Upper lobe of left lung (tissue), 6 donors: ENCODE measurements at regions not wholly inside any gene's neighbourhood (a gene's known extent, or its start where the extent isn't known, plus 50 kb on each side); places are given as distances from the start of the nearest gene placed in this dataset.
"Not testable (repeated sequence)": the region's sequence is repeated elsewhere in the genome, so short reads cannot be mapped to it uniquely, and the experiment has no call there.

Experiments used
- ATAC-seq, 2 donors: fragments of 200-7000 bp; cut with Tn5 transposase; one replicate each; pipeline ENCODE4 v1.9.1; 2022; ENCODE audit warnings: mild to moderate bottlenecking in 2 of 2, moderate library complexity in 2 of 2; ENCODE audit not compliant: low FRiP score in 2 of 2
- DNase-seq, 2 donors: peaks; one replicate each; pipeline ENCODE4 v3.0.0-alpha.2; 2019 to 2020
- H3K27ac ChIP-seq, 4 donors: fragments of 200-600 bp; sonication (generic); one replicate each; pipeline ENCODE4 v1.5.1; 2016 to 2019
- H3K27me3 ChIP-seq, 4 donors: fragments of 200-600 bp; sonication (generic); one replicate each; pipeline ENCODE4 v1.5.1; 2017 to 2019
- H3K36me3 ChIP-seq, 4 donors: fragments of 200-600 bp; sonication (generic); one replicate each; pipeline ENCODE4 v1.5.1; 2016 to 2019
- H3K4me1 ChIP-seq, 4 donors: fragments of 200-600 bp; sonication (generic); one replicate each; pipeline ENCODE4 v1.5.1; 2018 to 2019
- H3K4me3 ChIP-seq, 4 donors: fragments of 200-600 bp; sonication (generic); one replicate each; pipeline ENCODE4 v1.5.1; 2017 to 2019; ENCODE audit warnings: mild to moderate bottlenecking in 2 of 4, moderate library complexity in 1 of 4
- H3K9me3 ChIP-seq, 4 donors: fragments of 200-600 bp; sonication (generic); one replicate each; pipeline ENCODE4 v1.5.1; 2018 to 2019
- EP300 ChIP-seq, 4 donors: sonication (generic); formaldehyde crosslinking; IDR thresholded peaks; one replicate each; pipeline ENCODE4 v1.5.1; 2017; ENCODE audit warnings: antibody characterized with exemption in 4 of 4, control low read depth in 2 of 4
- POLR2A ChIP-seq, 4 donors: fragments of 450-650 bp; IDR thresholded peaks; one replicate each; pipeline ENCODE4 v1.5.1; 2016 to 2017; ENCODE audit warnings: antibody characterized with exemption in 4 of 4, mild to moderate bottlenecking in 2 of 4
- POLR2AphosphoS5 ChIP-seq, 2 donors: sonication (generic); formaldehyde crosslinking; IDR thresholded peaks; one replicate each; pipeline ENCODE4 v1.5.1; 2017; ENCODE audit warnings: antibody characterized with exemption in 2 of 2
- WGBS, 2 donors: methylation state at CpG; one replicate each; pipeline ENCODE4 v1.1.5; 2017 to 2018; 5-methylcytosine and 5-hydroxymethylcytosine counted together
- small RNA-seq, 4 donors: library from RNA; depleted of rRNA; stranded (forward); fragments of <200 nt; gene quantifications; one replicate each; pipeline ENCODE3, GENCODE V24; 2016
- TF ChIP-seq, protein P1 (sequence below), 6 experiments: fragments of 450-650 bp in 4 of 6; fragments of 200-600 bp in 2 of 6; sonication (generic) in 2 of 6; IDR thresholded peaks; one replicate each; pipeline ENCODE4 v1.5.1; 2016 to 2019; ENCODE audit warnings: antibody characterized with exemption in 6 of 6
- donor health status: DM: no; HTN: no; CAD: no; lungs with moderate emphysema.
- donor health status: DM: no; HTN: yes; CAD: no; lungs with severe emphysema.

DNA sequence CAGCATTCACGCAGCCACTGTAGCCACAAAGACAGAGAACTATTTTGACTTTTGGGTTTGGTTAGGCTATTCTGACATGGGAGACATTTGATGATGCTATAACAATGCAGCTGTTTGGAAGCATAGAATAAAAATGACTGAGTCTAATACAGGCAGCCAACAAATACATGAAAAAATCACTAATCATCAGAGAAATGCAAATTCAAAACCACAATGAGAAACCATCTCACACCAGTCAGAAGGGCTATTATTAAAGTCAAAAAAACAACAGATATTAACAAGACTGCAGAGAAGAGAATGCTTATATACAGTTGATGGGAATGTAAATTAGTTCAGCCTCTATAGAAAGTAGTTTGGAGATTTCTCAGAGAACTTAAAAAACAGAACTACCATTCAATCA lies 107.1 kb upstream of the POC5 start:
- Histone ChIP-seq H3K4me3 (no peak overlapping the region), H3K4me1 (no peaks in the 10 kb centered on the region), H3K27ac (no peak overlapping the region), H3K27me3 (no peaks in the 10 kb centered on the region), H3K36me3 (no peaks in the 10 kb centered on the region), H3K9me3 (no peaks in the 10 kb centered on the region)
- TF ChIP-seq POLR2A (IDR thresholded peaks at IDR 0.05): no peak
- TF ChIP-seq EP300 (IDR thresholded peaks at IDR 0.05): no peak
- no peak for TF ChIP-seq POLR2AphosphoS5 (IDR thresholded peaks at IDR 0.05)
- TF ChIP-seq, protein P1, sequence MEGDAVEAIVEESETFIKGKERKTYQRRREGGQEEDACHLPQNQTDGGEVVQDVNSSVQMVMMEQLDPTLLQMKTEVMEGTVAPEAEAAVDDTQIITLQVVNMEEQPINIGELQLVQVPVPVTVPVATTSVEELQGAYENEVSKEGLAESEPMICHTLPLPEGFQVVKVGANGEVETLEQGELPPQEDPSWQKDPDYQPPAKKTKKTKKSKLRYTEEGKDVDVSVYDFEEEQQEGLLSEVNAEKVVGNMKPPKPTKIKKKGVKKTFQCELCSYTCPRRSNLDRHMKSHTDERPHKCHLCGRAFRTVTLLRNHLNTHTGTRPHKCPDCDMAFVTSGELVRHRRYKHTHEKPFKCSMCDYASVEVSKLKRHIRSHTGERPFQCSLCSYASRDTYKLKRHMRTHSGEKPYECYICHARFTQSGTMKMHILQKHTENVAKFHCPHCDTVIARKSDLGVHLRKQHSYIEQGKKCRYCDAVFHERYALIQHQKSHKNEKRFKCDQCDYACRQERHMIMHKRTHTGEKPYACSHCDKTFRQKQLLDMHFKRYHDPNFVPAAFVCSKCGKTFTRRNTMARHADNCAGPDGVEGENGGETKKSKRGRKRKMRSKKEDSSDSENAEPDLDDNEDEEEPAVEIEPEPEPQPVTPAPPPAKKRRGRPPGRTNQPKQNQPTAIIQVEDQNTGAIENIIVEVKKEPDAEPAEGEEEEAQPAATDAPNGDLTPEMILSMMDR (IDR thresholded peaks at IDR 0.05): no peak
- WGBS, 2 donors: 95 to 100% methylated on average over 1 of the region's 1 CpG
- ATAC-seq (no peak), DNase-seq (no peak)

DNA sequence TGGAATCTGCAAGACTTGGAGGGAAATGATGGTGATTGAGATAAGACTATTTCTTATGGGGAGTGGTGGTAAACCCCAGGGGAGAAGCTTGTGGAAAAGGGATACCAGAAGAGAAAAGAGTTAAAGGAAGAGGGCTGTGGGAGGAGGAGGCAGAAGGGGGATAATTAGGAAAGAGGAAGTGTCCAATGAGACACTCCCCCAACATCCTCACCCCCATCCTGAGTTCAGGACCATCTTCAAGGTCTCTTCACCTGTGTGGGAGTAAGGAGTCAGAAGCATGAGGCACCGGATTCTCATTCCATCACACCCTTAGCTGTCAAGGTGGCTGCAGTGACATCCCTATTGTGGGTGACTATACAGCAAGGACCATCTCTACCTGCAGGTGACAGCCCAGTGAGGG lies 106.6 kb upstream of the POC5 start:
- DNase-seq: no peak
- no peak overlapping the region for H3K27ac ChIP-seq
- no peaks in the 10 kb centered on the region for H3K4me1 ChIP-seq
- H3K36me3 ChIP-seq: no peaks in the 10 kb centered on the region
- TF ChIP-seq, protein P1 (IDR thresholded peaks at IDR 0.05): no peak
- TF ChIP-seq POLR2A (IDR thresholded peaks at IDR 0.05): no peak
- no peak for TF ChIP-seq POLR2AphosphoS5 (IDR thresholded peaks at IDR 0.05)
- no peak for TF ChIP-seq EP300 (IDR thresholded peaks at IDR 0.05)
- ATAC-seq: no peak
- no peaks in the 10 kb centered on the region for H3K9me3 ChIP-seq
- H3K4me3 ChIP-seq: no peak overlapping the region
- H3K27me3 ChIP-seq: no peaks in the 10 kb centered on the region
- WGBS, 2 donors: 69 to 74% methylated on average over 1 of the region's 1 CpG

DNA sequence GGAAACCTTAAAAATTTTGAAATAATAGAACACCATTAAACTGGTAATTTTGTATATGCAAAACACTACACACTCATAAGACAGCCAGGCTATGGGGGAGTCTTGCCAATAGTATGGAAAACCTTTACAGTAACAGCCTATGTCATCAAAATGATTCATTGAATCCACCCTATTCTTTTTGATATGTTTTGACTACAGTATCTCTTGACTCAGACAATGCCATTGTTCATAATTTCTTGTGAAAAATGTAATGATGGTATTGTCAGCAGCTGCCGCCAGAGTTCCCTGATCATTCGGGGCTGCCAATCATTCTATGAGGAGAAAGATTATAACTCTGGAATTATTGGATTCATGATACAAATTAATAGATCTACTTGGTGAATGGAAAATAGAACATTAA lies 101.4 kb upstream of the POC5 start:
- Histone ChIP-seq H3K36me3 (no peaks in the 10 kb centered on the region), H3K27ac (no peak overlapping the region), H3K4me1 (no peaks in the 10 kb centered on the region), H3K9me3 (no peaks in the 10 kb centered on the region), H3K4me3 (no peak overlapping the region), H3K27me3 (no peaks in the 10 kb centered on the region)
- ATAC-seq (no peak), DNase-seq (no peak)
- TF ChIP-seq EP300 (IDR thresholded peaks at IDR 0.05) (no peak), POLR2AphosphoS5 (IDR thresholded peaks at IDR 0.05) (no peak)
- TF ChIP-seq, protein P1 (IDR thresholded peaks at IDR 0.05): no peak
- 93 to 96% methylated on average over 2 of the region's 2 CpGs for WGBS, 2 donors

DNA sequence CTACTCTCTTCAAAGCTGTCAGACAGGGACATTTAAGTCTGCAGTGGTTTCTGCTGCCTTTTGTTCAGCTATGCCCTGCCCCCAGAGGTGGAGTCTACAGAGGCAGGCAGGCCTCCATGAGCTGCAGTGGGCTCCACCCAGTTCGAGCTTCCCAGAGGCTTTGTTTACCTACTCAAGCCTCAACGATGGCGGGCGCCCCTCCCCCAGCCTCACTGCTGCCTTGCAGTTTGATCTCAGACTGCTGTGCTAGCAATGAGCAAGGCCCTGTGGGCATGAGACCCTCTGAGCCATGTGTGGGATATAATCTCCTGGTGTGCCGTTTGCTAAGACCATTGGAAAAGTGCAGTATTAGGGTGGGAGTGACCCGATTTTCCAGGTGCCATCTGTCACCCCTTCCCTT lies 82.5 kb upstream of the POC5 start:
- ATAC-seq, H3K27ac ChIP-seq, H3K9me3 ChIP-seq, H3K4me3 ChIP-seq, H3K4me1 ChIP-seq, H3K27me3 ChIP-seq, H3K36me3 ChIP-seq: not testable (repeated sequence)
- peak in 1 of 2 donors; percentile 50 for DNase-seq
- 33 to 80% methylated on average over 1 to 6 of the region's 6 CpGs for WGBS, 2 donors

DNA sequence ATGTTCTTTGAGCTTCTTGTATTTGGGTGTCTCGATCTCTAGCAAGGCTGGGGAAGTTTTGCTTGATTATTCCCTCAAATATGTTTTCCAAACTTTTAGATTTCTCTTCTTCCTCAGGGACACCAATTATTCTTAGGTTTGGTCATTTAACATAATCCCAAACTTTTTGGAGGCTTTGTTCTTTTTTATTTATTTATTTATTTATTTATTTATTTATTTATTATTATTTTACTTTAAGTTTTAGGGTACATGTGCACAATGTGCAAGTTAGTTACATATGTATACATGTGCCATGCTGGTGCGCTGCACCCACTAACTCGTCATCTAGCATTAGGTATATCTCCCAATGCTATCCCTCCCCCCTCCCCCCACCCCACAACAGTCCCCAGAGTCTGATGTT lies 52.1 kb upstream of the POC5 start:
- 86 to 87% methylated on average over 3 of the region's 3 CpGs for WGBS, 2 donors

More for the DNA sequence above, 52.1 kb upstream of the POC5 start:
- not testable (repeated sequence) for ATAC-seq, H3K9me3 ChIP-seq, DNase-seq, H3K27ac ChIP-seq, H3K36me3 ChIP-seq, H3K4me3 ChIP-seq, H3K27me3 ChIP-seq, H3K4me1 ChIP-seq

Small RNA genes in the stretch of these regions (small RNA-seq; reads per million reads assigned to genes)
- gene AC108120.2: 0 reads per million in 4 donors
